ENCODE measurements at regions not wholly inside any gene's neighbourhood (a gene's known extent, or its start where the extent isn't known, plus 50 kb on each side); places are given as distances from the start of the nearest gene placed in this dataset.
A peak's percentile ranks its signal among the peaks of the same experiment; 100 is the strongest.

DNA sequence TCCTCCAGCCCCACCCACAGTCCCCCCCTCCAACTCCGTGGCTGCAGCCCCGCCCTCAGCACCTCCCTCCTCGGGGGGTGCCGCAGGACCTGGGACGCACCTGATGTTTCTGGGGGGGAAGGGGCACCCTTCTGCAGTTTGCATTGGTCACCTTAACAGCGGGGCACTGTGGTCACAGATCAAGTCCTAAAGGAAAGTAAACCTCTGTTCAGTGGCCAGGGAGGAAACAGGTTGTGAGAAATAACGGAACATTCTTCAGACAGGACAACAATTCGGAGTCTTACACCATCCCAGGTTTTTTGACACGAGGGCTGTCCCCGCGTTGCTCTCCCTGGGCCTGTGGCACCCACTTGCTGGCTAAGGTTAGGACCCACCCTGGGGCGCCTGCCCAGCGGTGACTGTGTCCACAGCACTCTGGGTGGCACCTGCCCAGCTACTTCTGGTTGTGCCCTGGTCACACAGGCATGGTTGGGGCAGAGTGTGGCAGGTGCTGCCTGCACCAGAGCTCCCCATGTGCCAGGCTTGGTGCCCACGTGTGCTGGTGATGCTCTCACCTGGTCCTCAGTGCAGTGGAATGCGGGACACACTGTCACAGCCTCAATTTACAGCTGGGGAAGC, 93.5 kb upstream of the OTOS start:
- H3K27ac ChIP-seq (ENCODE audit: low read length) = no peak overlapping the region
- peaks cover 2% of the 10 kb centered on the region for H3K27me3 ChIP-seq (ENCODE audit: control insufficient read depth, insufficient read depth, low read length)
- no peak for DNase-seq
- peaks cover 45% of the 10 kb centered on the region for H3K4me1 ChIP-seq (ENCODE audit: control insufficient read depth, insufficient read depth, low read length)
- H3K9me3 ChIP-seq (replicated peaks; ENCODE audit: control insufficient read depth, low read depth, low read length) = peaks cover 8% of the 10 kb centered on the region
- no peaks in the 10 kb centered on the region for H3K36me3 ChIP-seq (ENCODE audit: control insufficient read depth, insufficient read depth, low read length)
- H3K4me3 ChIP-seq (ENCODE audit: low read length) = no peak overlapping the region
- WGBS (ENCODE audit: insufficient coverage) = 47% methylated on average over 12 of the region's 15 CpGs

- DNase-seq = no peak
- Histone ChIP-seq H3K4me3 (ENCODE audit: low read length) (no peak overlapping the region), H3K27ac (ENCODE audit: low read length) (no peak overlapping the region), H3K36me3 (ENCODE audit: control insufficient read depth, insufficient read depth, low read length) (no peaks in the 10 kb centered on the region), H3K4me1 (ENCODE audit: control insufficient read depth, insufficient read depth, low read length) (peaks cover 46% of the 10 kb centered on the region), H3K9me3 (replicated peaks; ENCODE audit: control insufficient read depth, low read depth, low read length) (peaks cover 3% of the 10 kb centered on the region), H3K27me3 (ENCODE audit: control insufficient read depth, insufficient read depth, low read length) (peaks cover 2% of the 10 kb centered on the region)
- WGBS (ENCODE audit: insufficient coverage) = 52% methylated on average over 7 of the region's 8 CpGs
Observed at GRCh38 chr2:240234503-240234951, 94.1 kb upstream of the OTOS start.

- 87% methylated on average over 13 of the region's 17 CpGs for WGBS (ENCODE audit: insufficient coverage)
- no peak overlapping the region for H3K4me3 ChIP-seq (ENCODE audit: low read length)
- DNase-seq = no peak
- no peaks in the 10 kb centered on the region for H3K9me3 ChIP-seq (replicated peaks; ENCODE audit: control insufficient read depth, low read depth, low read length)
- no peak overlapping the region for H3K27ac ChIP-seq (ENCODE audit: low read length)
- H3K4me1 ChIP-seq (ENCODE audit: control insufficient read depth, insufficient read depth, low read length) = peaks cover 52% of the 10 kb centered on the region
- peaks cover 2% of the 10 kb centered on the region for H3K27me3 ChIP-seq (ENCODE audit: control insufficient read depth, insufficient read depth, low read length)
- no peaks in the 10 kb centered on the region for H3K36me3 ChIP-seq (ENCODE audit: control insufficient read depth, insufficient read depth, low read length)
Observed at GRCh38 chr2:240235149-240235803, 94.8 kb upstream of the OTOS start.

DNA sequence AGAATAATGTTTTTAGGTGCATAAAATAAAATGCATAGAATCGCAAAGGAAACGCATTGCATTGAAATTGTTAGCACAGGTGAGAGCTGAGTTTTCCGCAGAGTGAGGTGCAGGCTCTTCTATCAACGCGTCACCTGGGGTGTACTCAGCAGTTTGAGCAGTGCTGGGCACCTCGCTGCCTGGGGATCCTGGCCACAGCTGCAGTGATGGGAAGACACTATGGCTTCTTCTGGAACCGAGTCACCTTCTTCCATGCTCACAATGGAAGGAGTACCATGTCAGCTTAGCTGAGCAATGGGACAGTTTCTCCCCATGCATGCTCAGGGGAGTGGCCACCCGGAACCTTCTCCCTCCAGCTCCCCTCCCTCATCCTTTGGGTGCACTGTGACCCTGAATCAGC, 95.4 kb upstream of the OTOS start:
- no peak for DNase-seq
- Histone ChIP-seq H3K36me3 (ENCODE audit: control insufficient read depth, insufficient read depth, low read length) (no peaks in the 10 kb centered on the region), H3K4me3 (ENCODE audit: low read length) (no peak overlapping the region), H3K4me1 (ENCODE audit: control insufficient read depth, insufficient read depth, low read length) (peaks cover 52% of the 10 kb centered on the region), H3K9me3 (replicated peaks; ENCODE audit: control insufficient read depth, low read depth, low read length) (no peaks in the 10 kb centered on the region), H3K27ac (ENCODE audit: low read length) (peak overlapping the region; percentile 84), H3K27me3 (ENCODE audit: control insufficient read depth, insufficient read depth, low read length) (peaks cover 2% of the 10 kb centered on the region)
- WGBS (ENCODE audit: insufficient coverage) = 88% methylated on average over 7 of the region's 8 CpGs

DNA sequence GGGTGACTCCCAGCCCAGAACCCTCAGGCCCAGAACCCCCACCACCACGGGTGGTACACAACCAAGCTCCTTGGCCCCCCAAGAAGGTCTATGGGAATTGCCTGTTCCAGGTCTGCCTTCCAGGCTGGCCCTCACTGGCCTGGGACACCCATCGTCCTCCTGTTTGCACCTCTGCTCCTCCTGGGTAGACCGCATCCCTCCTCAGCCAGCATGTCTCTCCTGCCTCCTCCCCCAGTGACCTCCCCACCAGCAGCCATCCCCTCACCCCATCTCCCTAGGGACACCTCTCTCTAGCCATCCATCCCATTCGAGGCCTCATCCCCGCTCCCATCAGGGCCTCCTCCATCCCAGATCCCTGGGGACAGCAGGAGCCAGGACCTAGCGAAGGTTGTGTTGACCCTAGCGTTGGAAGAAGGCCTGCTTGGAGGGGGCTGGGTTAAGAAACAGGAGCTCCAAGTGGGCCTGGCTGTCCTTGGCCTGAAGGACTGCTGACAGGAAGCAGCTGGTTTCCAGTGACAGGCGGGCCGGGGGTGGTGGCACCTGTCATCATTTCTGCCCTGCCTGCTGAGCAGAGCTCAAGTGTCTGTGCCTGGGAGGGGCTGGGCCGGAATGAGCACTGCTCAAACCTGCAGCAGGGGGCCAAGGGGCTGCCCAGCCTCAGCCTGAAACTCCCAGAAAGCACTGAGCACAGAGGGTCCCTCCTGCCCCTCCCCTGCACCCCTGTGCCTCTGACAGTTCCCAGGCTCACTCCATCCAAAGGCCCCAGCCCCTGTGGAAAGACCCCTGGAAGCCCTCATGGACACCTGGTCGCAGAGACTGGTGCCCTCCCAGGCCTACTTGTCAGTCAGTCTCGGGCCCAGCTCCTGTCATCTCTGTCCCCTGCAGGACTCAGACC, 96.0 kb upstream of the OTOS start:
- 37% methylated on average over 7 of the region's 12 CpGs for WGBS (ENCODE audit: insufficient coverage)
- H3K4me3 ChIP-seq (ENCODE audit: low read length) = no peak overlapping the region
- H3K4me1 ChIP-seq (ENCODE audit: control insufficient read depth, insufficient read depth, low read length) = peaks cover 52% of the 10 kb centered on the region
- H3K27me3 ChIP-seq (ENCODE audit: control insufficient read depth, insufficient read depth, low read length) = peaks cover 2% of the 10 kb centered on the region
- DNase-seq = peak; percentile 90
- H3K27ac ChIP-seq (ENCODE audit: low read length) = peak overlapping the region; percentile 91
- H3K36me3 ChIP-seq (ENCODE audit: control insufficient read depth, insufficient read depth, low read length) = no peaks in the 10 kb centered on the region
- H3K9me3 ChIP-seq (replicated peaks; ENCODE audit: control insufficient read depth, low read depth, low read length) = no peaks in the 10 kb centered on the region

- Histone ChIP-seq H3K27me3 (ENCODE audit: control insufficient read depth, insufficient read depth, low read length) (peaks cover 2% of the 10 kb centered on the region), H3K27ac (ENCODE audit: low read length) (peak overlapping the region; percentile 75), H3K4me3 (ENCODE audit: low read length) (no peak overlapping the region), H3K4me1 (ENCODE audit: control insufficient read depth, insufficient read depth, low read length) (peaks cover 52% of the 10 kb centered on the region), H3K36me3 (ENCODE audit: control insufficient read depth, insufficient read depth, low read length) (no peaks in the 10 kb centered on the region), H3K9me3 (replicated peaks; ENCODE audit: control insufficient read depth, low read depth, low read length) (no peaks in the 10 kb centered on the region)
- WGBS (ENCODE audit: insufficient coverage) = 8% methylated on average over 6 of the region's 11 CpGs
- peak; percentile 63 for DNase-seq
Observed at GRCh38 chr2:240237609-240238174, 97.2 kb upstream of the OTOS start.

- Histone ChIP-seq H3K27ac (ENCODE audit: low read length) (no peak overlapping the region), H3K27me3 (ENCODE audit: control insufficient read depth, insufficient read depth, low read length) (peaks cover 5% of the 10 kb centered on the region), H3K36me3 (ENCODE audit: control insufficient read depth, insufficient read depth, low read length) (no peaks in the 10 kb centered on the region), H3K9me3 (replicated peaks; ENCODE audit: control insufficient read depth, low read depth, low read length) (no peaks in the 10 kb centered on the region), H3K4me1 (ENCODE audit: control insufficient read depth, insufficient read depth, low read length) (peaks cover 47% of the 10 kb centered on the region), H3K4me3 (ENCODE audit: low read length) (no peak overlapping the region)
- WGBS (ENCODE audit: insufficient coverage) = 60% methylated on average over 1 of the region's 1 CpG
- DNase-seq = no peak
Observed at GRCh38 chr2:240238201-240238600, 97.7 kb upstream of the OTOS start.

DNA sequence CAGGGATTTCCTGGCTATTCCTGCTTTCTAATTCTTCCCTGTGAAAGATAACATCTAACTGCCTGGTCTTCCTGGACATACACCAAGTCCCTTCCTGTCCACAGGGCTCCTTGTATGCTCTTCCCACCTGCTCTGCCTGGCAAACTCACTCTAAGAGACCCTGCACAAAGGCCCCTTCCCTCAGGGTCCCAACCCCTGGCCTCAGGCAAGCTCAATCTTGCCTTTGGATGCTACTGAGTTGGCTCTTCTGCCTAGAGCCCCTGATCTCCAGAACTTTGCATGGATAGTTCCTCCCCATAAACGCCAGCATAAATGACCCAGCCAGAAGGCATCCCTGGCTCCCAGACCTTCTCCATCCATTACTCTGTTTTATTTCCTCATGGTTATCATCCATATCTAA, 98.3 kb upstream of the OTOS start:
- no CpG with 5 or more reads among the region's 1 CpG for WGBS (ENCODE audit: insufficient coverage)

DNA sequence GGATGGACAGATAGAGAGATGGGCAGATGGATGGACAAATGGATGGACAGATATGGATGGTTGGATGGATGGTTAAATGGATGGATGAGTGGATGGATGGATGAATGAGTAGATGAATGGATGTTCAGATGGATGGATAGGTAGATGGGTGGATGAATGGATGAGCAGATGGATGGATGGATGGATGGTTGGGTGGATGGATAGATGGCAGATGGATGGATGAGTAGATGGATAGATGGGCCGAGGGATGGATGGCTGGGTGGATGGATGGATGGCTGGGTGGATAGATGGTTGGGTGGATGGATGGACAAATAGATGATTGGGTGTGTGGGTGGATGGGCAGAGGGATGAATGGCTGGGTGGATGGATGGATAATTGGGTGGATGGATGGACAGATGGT, 98.9 kb upstream of the OTOS start:
- WGBS (ENCODE audit: insufficient coverage) = 76% methylated on average over 1 of the region's 1 CpG
- Histone ChIP-seq H3K36me3 (ENCODE audit: control insufficient read depth, insufficient read depth, low read length) (no peaks in the 10 kb centered on the region), H3K27me3 (ENCODE audit: control insufficient read depth, insufficient read depth, low read length) (peaks cover 5% of the 10 kb centered on the region), H3K9me3 (replicated peaks; ENCODE audit: control insufficient read depth, low read depth, low read length) (no peaks in the 10 kb centered on the region), H3K4me3 (ENCODE audit: low read length) (no peak overlapping the region), H3K27ac (ENCODE audit: low read length) (no peak overlapping the region), H3K4me1 (ENCODE audit: control insufficient read depth, insufficient read depth, low read length) (peaks cover 41% of the 10 kb centered on the region)
- DNase-seq = no peak

More for the DNA sequence above, 98.3 kb upstream of the OTOS start:
- peaks cover 5% of the 10 kb centered on the region for H3K27me3 ChIP-seq (ENCODE audit: control insufficient read depth, insufficient read depth, low read length)
- H3K9me3 ChIP-seq (replicated peaks; ENCODE audit: control insufficient read depth, low read depth, low read length) = no peaks in the 10 kb centered on the region
- H3K27ac ChIP-seq (ENCODE audit: low read length) = no peak overlapping the region
- no peak for DNase-seq
- H3K4me3 ChIP-seq (ENCODE audit: low read length) = no peak overlapping the region
- H3K4me1 ChIP-seq (ENCODE audit: control insufficient read depth, insufficient read depth, low read length) = peaks cover 46% of the 10 kb centered on the region
- no peaks in the 10 kb centered on the region for H3K36me3 ChIP-seq (ENCODE audit: control insufficient read depth, insufficient read depth, low read length)

Measured in muscle of leg (tissue), 3 donors.